Sigmoid colon (tissue), 4 donors: ENCODE measurements at regions not wholly inside any gene's neighbourhood (a gene's known extent, or its start where the extent isn't known, plus 50 kb on each side); places are given as distances from the start of the nearest gene placed in this dataset.

Experiments used
- EP300 ChIP-seq, 4 donors: sonication (generic); formaldehyde crosslinking; IDR thresholded peaks; one replicate each; pipeline ENCODE4 v1.6.1; 2017; ENCODE audit warnings: antibody characterized with exemption in 4 of 4
- POLR2A ChIP-seq, 2 donors: fragments of 450-650 bp; IDR thresholded peaks; one replicate each; pipeline ENCODE4 v1.6.1; 2016; ENCODE audit warnings: antibody characterized with exemption in 2 of 2, mild to moderate bottlenecking in 2 of 2, moderate library complexity in 2 of 2
- POLR2AphosphoS5 ChIP-seq, 4 donors: sonication (generic); formaldehyde crosslinking; IDR thresholded peaks; one replicate each; pipeline ENCODE4 v1.6.1; 2017; ENCODE audit warnings: antibody characterized with exemption in 4 of 4
- TF ChIP-seq, protein P1 (sequence below), 4 experiments: fragments of 450-650 bp in 3 of 4; fragments of 200-600 bp in 1 of 4; IDR thresholded peaks; one replicate each; pipeline ENCODE4 v1.5.1; 2016 to 2019; ENCODE audit warnings: antibody characterized with exemption in 4 of 4, mild to moderate bottlenecking in 3 of 4, moderate library complexity in 2 of 4

DNA sequence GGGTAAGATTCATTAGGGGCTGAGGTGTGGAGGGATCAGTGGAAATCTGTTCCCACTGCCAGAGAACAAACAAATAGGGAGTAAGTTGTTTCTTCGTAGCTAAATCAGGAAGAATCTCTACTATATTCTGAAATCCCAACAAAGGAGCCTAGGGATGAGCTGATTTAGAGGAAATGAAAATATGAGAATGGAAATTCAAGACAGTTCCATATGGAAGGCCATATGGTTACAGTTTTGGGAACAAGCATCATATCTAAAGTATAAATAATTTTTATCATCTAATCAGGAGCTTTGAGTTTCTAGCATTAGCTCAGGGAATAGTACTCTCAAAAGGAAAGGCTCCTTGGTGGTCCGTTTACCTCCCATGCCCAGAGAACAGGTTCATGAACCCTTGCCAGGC is 218.2 kb downstream of the AASDH start:
- TF ChIP-seq, protein P1, sequence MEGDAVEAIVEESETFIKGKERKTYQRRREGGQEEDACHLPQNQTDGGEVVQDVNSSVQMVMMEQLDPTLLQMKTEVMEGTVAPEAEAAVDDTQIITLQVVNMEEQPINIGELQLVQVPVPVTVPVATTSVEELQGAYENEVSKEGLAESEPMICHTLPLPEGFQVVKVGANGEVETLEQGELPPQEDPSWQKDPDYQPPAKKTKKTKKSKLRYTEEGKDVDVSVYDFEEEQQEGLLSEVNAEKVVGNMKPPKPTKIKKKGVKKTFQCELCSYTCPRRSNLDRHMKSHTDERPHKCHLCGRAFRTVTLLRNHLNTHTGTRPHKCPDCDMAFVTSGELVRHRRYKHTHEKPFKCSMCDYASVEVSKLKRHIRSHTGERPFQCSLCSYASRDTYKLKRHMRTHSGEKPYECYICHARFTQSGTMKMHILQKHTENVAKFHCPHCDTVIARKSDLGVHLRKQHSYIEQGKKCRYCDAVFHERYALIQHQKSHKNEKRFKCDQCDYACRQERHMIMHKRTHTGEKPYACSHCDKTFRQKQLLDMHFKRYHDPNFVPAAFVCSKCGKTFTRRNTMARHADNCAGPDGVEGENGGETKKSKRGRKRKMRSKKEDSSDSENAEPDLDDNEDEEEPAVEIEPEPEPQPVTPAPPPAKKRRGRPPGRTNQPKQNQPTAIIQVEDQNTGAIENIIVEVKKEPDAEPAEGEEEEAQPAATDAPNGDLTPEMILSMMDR (IDR thresholded peaks at IDR 0.05), result no peak
- TF ChIP-seq POLR2A (IDR thresholded peaks at IDR 0.05) (no peak), EP300 (IDR thresholded peaks at IDR 0.05) (no peak), POLR2AphosphoS5 (IDR thresholded peaks at IDR 0.05) (no peak)
